Dendritic cell treated with granulocyte-macrophage colony-stimulating factor and Interleukin-4, amounts not matched to agents 40 ng/mL and 50 ng/mL, for 4 days (primary cell): ENCODE measurements at regions not wholly inside any gene's neighbourhood (a gene's known extent, or its start where the extent isn't known, plus 50 kb on each side); places are given as distances from the start of the nearest gene placed in this dataset.
"Not testable (repeated sequence)": the region's sequence is repeated elsewhere in the genome, so short reads cannot be mapped to it uniquely, and the experiment has no call there.

Experiments
- H3K27ac Mint-ChIP-seq: one replicate; pipeline ENCODE4 v1.8.0; 2022; ENCODE audit warnings: mild to moderate bottlenecking, mixed read lengths
- H3K27me3 Mint-ChIP-seq: one replicate; pipeline ENCODE4 v1.8.0; 2022; ENCODE audit warnings: mild to moderate bottlenecking, mixed read lengths
- H3K36me3 Mint-ChIP-seq: one replicate; pipeline ENCODE4 v1.8.0; 2022; ENCODE audit warnings: low read depth, mixed read lengths
- H3K4me1 Mint-ChIP-seq: one replicate; pipeline ENCODE4 v1.8.0; 2022; ENCODE audit warnings: low read depth, mixed read lengths
- H3K4me3 Mint-ChIP-seq: one replicate; pipeline ENCODE4 v1.8.0; 2022; ENCODE audit warnings: mild to moderate bottlenecking, moderate library complexity, mixed read lengths
- H3K9me3 Mint-ChIP-seq: one replicate; pipeline ENCODE4 v1.8.0; 2022; ENCODE audit warnings: mixed read lengths
- intact Hi-C: fragments of 100-400 bp; cut with micrococcal nuclease; formaldehyde crosslinking; loops from one replicate; pipeline ENCODE4 v1.15.0; 2022

- Mint-ChIP-seq H3K9me3 (no peaks in the 10 kb centered on the region), H3K27me3 (peaks cover 11% of the 10 kb centered on the region), H3K36me3 (no peaks in the 10 kb centered on the region), H3K4me3 (no peak overlapping the region), H3K27ac (no peak overlapping the region), H3K4me1 (peaks cover 24% of the 10 kb centered on the region)
- intact Hi-C loops: no loop called here
Observed at GRCh38 chr4:110347805-110348204, 128.2 kb upstream of the ENPEP start.

- Mint-ChIP-seq H3K4me1 (peaks cover 20% of the 10 kb centered on the region), H3K27ac (no peak overlapping the region), H3K36me3 (no peaks in the 10 kb centered on the region), H3K4me3 (no peak overlapping the region), H3K9me3 (no peaks in the 10 kb centered on the region), H3K27me3 (peaks cover 16% of the 10 kb centered on the region)
- intact Hi-C loops: loop anchor here (2.0 kb wide), 1 partner anchor 167 kb away; no protein-coding TSS in a partner anchor
Observed at GRCh38 chr4:110344165-110344564, 131.8 kb upstream of the ENPEP start.

GRCh38 chr4:110343534-110343933, 132.4 kb upstream of the ENPEP start:
- Mint-ChIP-seq H3K4me1 (peaks cover 20% of the 10 kb centered on the region), H3K36me3 (no peaks in the 10 kb centered on the region), H3K27ac (no peak overlapping the region), H3K9me3 (no peaks in the 10 kb centered on the region), H3K27me3 (peaks cover 19% of the 10 kb centered on the region), H3K4me3 (no peak overlapping the region)
- intact Hi-C loops: no loop called here

GRCh38 chr4:110341118-110341517, 134.8 kb upstream of the ENPEP start:
- peaks cover 22% of the 10 kb centered on the region for H3K27me3 Mint-ChIP-seq
- H3K9me3 Mint-ChIP-seq, H3K4me1 Mint-ChIP-seq, intact Hi-C loops, H3K27ac Mint-ChIP-seq, H3K36me3 Mint-ChIP-seq, H3K4me3 Mint-ChIP-seq: not testable (repeated sequence)

GRCh38 chr4:110335399-110335798, 137.0 kb upstream of the ELOVL6 start:
- H3K9me3 Mint-ChIP-seq: no peaks in the 10 kb centered on the region
- H3K4me1 Mint-ChIP-seq: no peaks in the 10 kb centered on the region
- intact Hi-C loops: no loop called here
- H3K27me3 Mint-ChIP-seq: peaks cover 22% of the 10 kb centered on the region
- no peak overlapping the region for H3K4me3 Mint-ChIP-seq
- no peak overlapping the region for H3K27ac Mint-ChIP-seq
- H3K36me3 Mint-ChIP-seq: no peaks in the 10 kb centered on the region

GRCh38 chr4:110332483-110332882, 134.1 kb upstream of the ELOVL6 start:
- no peak overlapping the region for H3K4me3 Mint-ChIP-seq
- H3K9me3 Mint-ChIP-seq: peaks cover 10% of the 10 kb centered on the region
- no peaks in the 10 kb centered on the region for H3K36me3 Mint-ChIP-seq
- H3K27me3 Mint-ChIP-seq: peaks cover 23% of the 10 kb centered on the region
- no peak overlapping the region for H3K27ac Mint-ChIP-seq
- no peaks in the 10 kb centered on the region for H3K4me1 Mint-ChIP-seq
- intact Hi-C loops: no loop called here

GRCh38 chr4:110326426-110326825, 128.0 kb upstream of the ELOVL6 start:
- H3K27ac Mint-ChIP-seq, H3K36me3 Mint-ChIP-seq, H3K4me1 Mint-ChIP-seq, intact Hi-C loops, H3K4me3 Mint-ChIP-seq: not testable (repeated sequence)
- H3K27me3 Mint-ChIP-seq: peaks cover 11% of the 10 kb centered on the region
- peaks cover 10% of the 10 kb centered on the region for H3K9me3 Mint-ChIP-seq

- H3K4me1 Mint-ChIP-seq: peaks cover 7% of the 10 kb centered on the region
- H3K4me3 Mint-ChIP-seq: no peak overlapping the region
- H3K36me3 Mint-ChIP-seq: no peaks in the 10 kb centered on the region
- no peak overlapping the region for H3K27ac Mint-ChIP-seq
- peaks cover 13% of the 10 kb centered on the region for H3K27me3 Mint-ChIP-seq
- intact Hi-C loops: no loop called here
- H3K9me3 Mint-ChIP-seq: peaks cover 8% of the 10 kb centered on the region
Observed at GRCh38 chr4:110310795-110311194, 112.4 kb upstream of the ELOVL6 start.

GRCh38 chr4:110309675-110310074, 111.3 kb upstream of the ELOVL6 start:
- Mint-ChIP-seq H3K4me3 (no peak overlapping the region), H3K27ac (no peak overlapping the region), H3K9me3 (peaks cover 8% of the 10 kb centered on the region), H3K4me1 (peaks cover 7% of the 10 kb centered on the region), H3K36me3 (no peaks in the 10 kb centered on the region), H3K27me3 (peaks cover 13% of the 10 kb centered on the region)
- intact Hi-C loops: no loop called here

GRCh38 chr4:110306303-110306702, 107.9 kb upstream of the ELOVL6 start:
- no peaks in the 10 kb centered on the region for H3K36me3 Mint-ChIP-seq
- H3K4me3 Mint-ChIP-seq: no peak overlapping the region
- peaks cover 7% of the 10 kb centered on the region for H3K4me1 Mint-ChIP-seq
- intact Hi-C loops: no loop called here
- peaks cover 3% of the 10 kb centered on the region for H3K9me3 Mint-ChIP-seq
- peaks cover 15% of the 10 kb centered on the region for H3K27me3 Mint-ChIP-seq
- H3K27ac Mint-ChIP-seq: no peak overlapping the region

- H3K27me3 Mint-ChIP-seq: peaks cover 15% of the 10 kb centered on the region
- no peaks in the 10 kb centered on the region for H3K9me3 Mint-ChIP-seq
- no peak overlapping the region for H3K4me3 Mint-ChIP-seq
- peaks cover under 1% of the 10 kb centered on the region for H3K4me1 Mint-ChIP-seq
- H3K36me3 Mint-ChIP-seq: no peaks in the 10 kb centered on the region
- no peak overlapping the region for H3K27ac Mint-ChIP-seq
- intact Hi-C loops: no loop called here
Observed at GRCh38 chr4:110305455-110305854, 107.0 kb upstream of the ELOVL6 start.

- Mint-ChIP-seq H3K4me3 (no peak overlapping the region), H3K36me3 (no peaks in the 10 kb centered on the region), H3K9me3 (no peaks in the 10 kb centered on the region), H3K4me1 (no peaks in the 10 kb centered on the region), H3K27ac (no peak overlapping the region), H3K27me3 (peaks cover 25% of the 10 kb centered on the region)
- intact Hi-C loops: no loop called here
Observed at GRCh38 chr4:110296892-110297291, 98.5 kb upstream of the ELOVL6 start.

- Mint-ChIP-seq H3K27me3 (peaks cover 35% of the 10 kb centered on the region), H3K4me3 (no peak overlapping the region), H3K36me3 (no peaks in the 10 kb centered on the region), H3K27ac (no peak overlapping the region), H3K4me1 (no peaks in the 10 kb centered on the region), H3K9me3 (no peaks in the 10 kb centered on the region)
- intact Hi-C loops: no loop called here
Observed at GRCh38 chr4:110294165-110294564, 95.8 kb upstream of the ELOVL6 start.

- intact Hi-C loops: no loop called here
- Mint-ChIP-seq H3K4me1 (no peaks in the 10 kb centered on the region), H3K27ac (no peak overlapping the region), H3K9me3 (no peaks in the 10 kb centered on the region), H3K4me3 (no peak overlapping the region), H3K27me3 (peaks cover 36% of the 10 kb centered on the region), H3K36me3 (no peaks in the 10 kb centered on the region)
Observed at GRCh38 chr4:110292994-110293744, 94.8 kb upstream of the ELOVL6 start.

GRCh38 chr4:110290511-110290910, 92.1 kb upstream of the ELOVL6 start:
- H3K4me1 Mint-ChIP-seq: no peaks in the 10 kb centered on the region
- peaks cover 30% of the 10 kb centered on the region for H3K27me3 Mint-ChIP-seq

More at GRCh38 chr4:110290511-110290910, 92.1 kb upstream of the ELOVL6 start:
- Mint-ChIP-seq H3K36me3 (no peaks in the 10 kb centered on the region), H3K9me3 (no peaks in the 10 kb centered on the region), H3K4me3 (no peak overlapping the region), H3K27ac (no peak overlapping the region)
- intact Hi-C loops: no loop called here
